ENCODE measurements at regions not wholly inside any gene's neighbourhood (a gene's known extent, or its start where the extent isn't known, plus 50 kb on each side); places are given as distances from the start of the nearest gene placed in this dataset.

- no peak for TF ChIP-seq CTCF (IDR thresholded peaks at IDR 0.05; ENCODE audit: unreplicated experiment)
- DNase-seq (ENCODE audit: low spot score in 2 of 2, unreplicated experiment in 2 of 2) = no peak
- H3K27ac Mint-ChIP-seq = no peak overlapping the region
- peaks cover 4% of the 10 kb centered on the region for H3K9me3 Mint-ChIP-seq
- H3K4me1 Mint-ChIP-seq = no peaks in the 10 kb centered on the region
- no peak overlapping the region for H3K4me3 Mint-ChIP-seq
- no peaks in the 10 kb centered on the region for H3K27me3 Mint-ChIP-seq (ENCODE audit: low read depth)
- no peaks in the 10 kb centered on the region for H3K36me3 Mint-ChIP-seq
Measured at GRCh38 chr16:64151990-64152767, 969.7 kb downstream of the CDH11 start.

- H3K36me3 Mint-ChIP-seq = no peaks in the 10 kb centered on the region
- H3K9me3 Mint-ChIP-seq = peaks cover 4% of the 10 kb centered on the region
- no peak overlapping the region for H3K4me3 Mint-ChIP-seq
- H3K27ac Mint-ChIP-seq = no peak overlapping the region
- no peak for TF ChIP-seq CTCF (IDR thresholded peaks at IDR 0.05; ENCODE audit: unreplicated experiment)
- no peaks in the 10 kb centered on the region for H3K4me1 Mint-ChIP-seq
- no peak for DNase-seq (ENCODE audit: low spot score in 2 of 2, unreplicated experiment in 2 of 2)
- no peaks in the 10 kb centered on the region for H3K27me3 Mint-ChIP-seq (ENCODE audit: low read depth)
Measured at GRCh38 chr16:64150193-64150592, 971.7 kb downstream of the CDH11 start.

GRCh38 chr16:64149756-64150155, 972.1 kb downstream of the CDH11 start:
- Mint-ChIP-seq H3K36me3 (no peaks in the 10 kb centered on the region), H3K4me1 (peaks cover under 1% of the 10 kb centered on the region), H3K27ac (no peak overlapping the region), H3K27me3 (ENCODE audit: low read depth) (no peaks in the 10 kb centered on the region), H3K9me3 (peaks cover 4% of the 10 kb centered on the region), H3K4me3 (no peak overlapping the region)
- no peak for DNase-seq (ENCODE audit: low spot score in 2 of 2, unreplicated experiment in 2 of 2)
- no peak for TF ChIP-seq CTCF (IDR thresholded peaks at IDR 0.05; ENCODE audit: unreplicated experiment)

- Mint-ChIP-seq H3K9me3 (peaks cover 4% of the 10 kb centered on the region), H3K27me3 (ENCODE audit: low read depth) (no peaks in the 10 kb centered on the region), H3K27ac (no peak overlapping the region), H3K36me3 (no peaks in the 10 kb centered on the region), H3K4me3 (no peak overlapping the region), H3K4me1 (peaks cover 4% of the 10 kb centered on the region)
- DNase-seq (ENCODE audit: low spot score in 2 of 2, unreplicated experiment in 2 of 2) = no peak
- no peak for TF ChIP-seq CTCF (IDR thresholded peaks at IDR 0.05; ENCODE audit: unreplicated experiment)
Measured at GRCh38 chr16:64148356-64148755, 973.5 kb downstream of the CDH11 start.

GRCh38 chr16:64147941-64148340, 973.9 kb downstream of the CDH11 start:
- Mint-ChIP-seq H3K27ac (no peak overlapping the region), H3K36me3 (no peaks in the 10 kb centered on the region), H3K4me1 (peaks cover 4% of the 10 kb centered on the region), H3K4me3 (no peak overlapping the region), H3K9me3 (peaks cover 4% of the 10 kb centered on the region), H3K27me3 (ENCODE audit: low read depth) (no peaks in the 10 kb centered on the region)
- no peak for TF ChIP-seq CTCF (IDR thresholded peaks at IDR 0.05; ENCODE audit: unreplicated experiment)
- DNase-seq (ENCODE audit: low spot score in 2 of 2, unreplicated experiment in 2 of 2) = no peak

Data from mesothelial cell of epicardium (in vitro differentiated cells).